GM12875 (cell line): ENCODE measurements at regions not wholly inside any gene's neighbourhood (a gene's known extent, or its start where the extent isn't known, plus 50 kb on each side); places are given as distances from the start of the nearest gene placed in this dataset.

ENCODE experiments used
- H3K4me3 ChIP-seq: one replicate; pipeline ENCODE4 v1.5.1; 2011; ENCODE audit warnings: low read depth, low read length, control low read depth
- CTCF ChIP-seq: IDR thresholded peaks from 2 replicates; pipeline ENCODE4 v1.5.1; 2011; ENCODE audit warnings: low read depth, mild to moderate bottlenecking, control low read depth, inconsistent platforms, low read length, moderate library complexity, borderline replicate concordance; ENCODE audit not compliant: insufficient read depth

- H3K4me3 ChIP-seq: no peak overlapping the region
- TF ChIP-seq CTCF: no peak
Measured at GRCh38 chr11:115042002-115042401, 363.7 kb downstream of the NXPE2 start.

- no peak overlapping the region for H3K4me3 ChIP-seq
- no peak for TF ChIP-seq CTCF
Measured at GRCh38 chr11:115047631-115048030, 369.3 kb downstream of the NXPE2 start.

- no peak for TF ChIP-seq CTCF
- no peak overlapping the region for H3K4me3 ChIP-seq
Measured at GRCh38 chr11:115049796-115050195, 371.5 kb downstream of the NXPE2 start.

GRCh38 chr11:115050756-115051155 is 372.4 kb downstream of the NXPE2 start:
- H3K4me3 ChIP-seq: no peak overlapping the region
- no peak for TF ChIP-seq CTCF

- TF ChIP-seq CTCF: no peak
- no peak overlapping the region for H3K4me3 ChIP-seq
Measured at GRCh38 chr11:115051938-115052590, 373.7 kb downstream of the NXPE2 start.

GRCh38 chr11:115052601-115053000 is 374.3 kb downstream of the NXPE2 start:
- no peak for TF ChIP-seq CTCF
- H3K4me3 ChIP-seq: no peak overlapping the region
